HG03378 (cell line): ENCODE measurements at regions not wholly inside any gene's neighbourhood (a gene's known extent, or its start where the extent isn't known, plus 50 kb on each side); places are given as distances from the start of the nearest gene placed in this dataset.
"Not testable (repeated sequence)": the region's sequence is repeated elsewhere in the genome, so short reads cannot be mapped to it uniquely, and the experiment has no call there.

Experiments used
- ATAC-seq: cut with Tn5 transposase; IDR thresholded peaks from one replicate; pipeline ENCODE4 v1.9.1; 2021; ENCODE audit warnings: mild to moderate bottlenecking, moderate library complexity; ENCODE audit not compliant: unreplicated experiment

DNA sequence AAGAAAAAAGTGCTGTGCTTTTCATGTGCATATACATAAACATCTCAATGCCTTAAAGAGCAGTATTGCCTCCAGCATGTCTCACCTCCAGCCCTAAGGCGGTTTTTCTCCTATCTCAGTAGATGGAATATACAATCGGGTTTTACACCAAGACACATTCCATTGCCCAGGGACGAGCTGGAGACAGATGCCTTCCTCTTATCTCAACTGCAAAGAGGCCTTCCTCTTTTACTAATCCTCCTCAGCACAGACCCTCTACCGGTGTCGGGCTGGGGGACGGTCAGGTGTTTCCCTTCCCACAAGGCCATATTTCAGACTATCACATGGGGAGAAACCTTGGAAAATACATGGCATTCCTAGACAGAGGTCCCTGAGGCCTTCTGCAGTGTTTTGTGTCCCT is 385.3 kb downstream of the AMY1C start:
- not testable (repeated sequence) for ATAC-seq

DNA sequence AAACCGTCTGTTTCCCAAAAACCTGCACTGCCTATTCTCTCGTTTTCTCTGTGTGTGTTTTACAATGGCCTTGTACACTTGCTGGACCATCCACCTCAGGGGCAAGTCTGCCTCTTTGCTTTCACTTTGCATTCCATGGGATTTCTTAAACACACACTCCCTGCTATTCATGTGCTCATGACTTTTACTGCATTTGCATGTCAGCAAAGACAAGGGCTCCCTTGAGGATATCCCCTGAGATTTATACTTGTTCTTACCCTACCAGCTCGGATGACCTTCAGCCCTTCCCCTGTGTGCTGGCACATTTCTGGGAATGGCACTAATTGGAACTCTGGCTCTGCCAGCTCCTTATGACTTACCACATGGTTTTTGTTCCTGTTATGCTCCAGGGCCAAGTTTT is 386.9 kb downstream of the AMY1C start:
- no peak for ATAC-seq

DNA sequence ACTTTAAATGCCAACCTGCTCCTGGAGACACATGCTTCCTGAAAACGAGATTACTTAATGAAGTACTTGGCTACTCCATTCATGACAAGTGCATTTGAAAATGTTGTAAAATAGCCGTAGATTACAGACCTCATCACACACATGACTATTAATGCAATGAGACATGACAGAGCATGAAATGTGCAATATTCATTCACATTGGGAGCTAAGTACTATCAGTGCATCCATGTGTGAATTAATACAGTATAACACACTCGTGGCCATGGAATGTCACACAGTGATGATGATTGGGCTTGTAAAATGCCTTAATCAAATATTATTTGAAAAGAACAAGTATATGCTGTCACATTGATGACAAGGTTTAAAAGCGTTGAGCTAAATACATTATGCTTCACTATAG is 407.0 kb downstream of the AMY1C start:
- ATAC-seq = no peak

DNA sequence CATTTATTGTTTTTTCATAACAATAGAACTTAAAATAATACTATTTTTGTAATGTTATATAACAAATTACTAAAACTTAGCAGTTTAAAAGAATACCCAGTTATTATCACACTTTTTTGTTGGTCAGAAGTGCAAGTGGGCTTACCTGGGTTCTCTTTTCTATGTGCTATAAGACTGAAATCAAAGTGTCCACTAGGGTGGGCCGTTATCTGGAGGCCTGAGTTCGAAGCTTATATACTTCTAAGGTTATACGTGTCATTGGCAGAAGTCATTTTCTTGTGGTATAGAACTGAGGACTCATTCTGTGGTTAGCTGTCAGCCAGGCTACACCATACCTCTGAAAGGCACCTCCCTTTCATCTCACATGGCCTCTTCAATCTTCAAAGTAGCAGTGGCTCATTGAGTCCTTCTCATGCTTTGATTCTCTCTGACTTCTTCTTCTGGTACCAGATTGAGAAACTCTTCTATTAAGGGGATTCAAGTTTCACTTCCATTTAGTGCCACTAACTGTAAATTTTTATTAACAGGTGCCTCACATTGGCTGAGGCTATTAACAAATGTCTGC is 414.3 kb downstream of the AMY1C start:
- ATAC-seq = no peak

DNA sequence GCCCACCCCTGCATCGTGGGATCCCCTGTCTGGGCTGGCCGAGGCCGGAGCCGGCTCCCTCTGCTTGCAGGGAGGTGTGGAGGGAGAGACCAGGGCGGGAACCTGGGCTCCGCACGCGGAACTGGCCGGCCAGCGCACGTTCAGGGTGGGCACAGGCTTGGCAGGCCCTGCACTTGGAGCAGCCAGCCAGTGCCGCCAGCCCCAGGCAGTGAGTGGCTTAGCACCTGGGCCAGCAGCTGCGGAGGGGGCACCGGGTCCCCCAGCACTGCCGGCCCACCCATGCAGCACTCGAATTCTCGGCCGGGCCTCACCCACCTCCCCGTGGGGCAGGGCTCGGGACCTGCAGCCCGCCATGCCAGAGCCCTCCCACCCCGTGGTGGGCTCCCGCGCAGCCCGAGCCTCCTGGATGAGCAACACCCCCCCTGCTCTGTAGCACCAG is 422.6 kb downstream of the AMY1C start:
- no peak for ATAC-seq

DNA sequence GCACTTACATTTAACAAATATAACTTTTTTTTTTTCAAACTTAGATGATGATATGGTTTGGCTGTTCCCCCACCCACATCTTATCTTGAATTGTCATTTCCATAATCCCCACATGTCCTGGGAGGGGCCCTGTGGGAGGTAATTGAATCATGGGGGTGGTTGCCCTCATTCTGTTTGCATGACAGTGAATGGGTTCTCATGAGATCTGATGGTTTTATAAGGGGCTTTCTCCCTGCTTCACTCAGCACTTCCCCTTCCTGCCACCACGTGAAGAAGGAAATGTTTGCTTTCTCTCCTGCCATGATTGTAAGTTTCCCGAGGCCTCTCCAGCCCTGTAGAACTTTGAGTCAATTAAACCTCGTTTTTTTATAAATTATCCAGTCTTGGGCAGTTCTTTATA is 432.6 kb downstream of the AMY1C start:
- no peak for ATAC-seq

DNA sequence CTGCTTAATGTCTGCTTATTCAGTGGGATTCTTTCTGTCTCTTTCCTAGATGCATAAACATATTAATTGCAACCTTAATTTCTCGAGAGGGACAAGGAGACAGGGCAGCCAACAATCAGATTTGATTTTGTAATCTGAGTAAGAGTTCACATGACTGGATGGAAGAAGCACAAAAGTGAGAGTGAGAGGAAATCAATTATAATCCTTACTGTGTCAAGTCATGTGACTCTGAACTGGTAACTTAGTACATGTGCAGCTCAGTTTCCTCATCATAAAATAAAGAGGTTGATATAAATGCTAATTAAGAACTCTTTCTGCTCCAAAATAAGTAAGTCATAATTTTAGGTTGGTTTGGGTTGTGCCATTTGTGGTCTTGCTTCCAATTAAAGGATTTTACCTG is 439.5 kb downstream of the AMY1C start:
- no peak for ATAC-seq

DNA sequence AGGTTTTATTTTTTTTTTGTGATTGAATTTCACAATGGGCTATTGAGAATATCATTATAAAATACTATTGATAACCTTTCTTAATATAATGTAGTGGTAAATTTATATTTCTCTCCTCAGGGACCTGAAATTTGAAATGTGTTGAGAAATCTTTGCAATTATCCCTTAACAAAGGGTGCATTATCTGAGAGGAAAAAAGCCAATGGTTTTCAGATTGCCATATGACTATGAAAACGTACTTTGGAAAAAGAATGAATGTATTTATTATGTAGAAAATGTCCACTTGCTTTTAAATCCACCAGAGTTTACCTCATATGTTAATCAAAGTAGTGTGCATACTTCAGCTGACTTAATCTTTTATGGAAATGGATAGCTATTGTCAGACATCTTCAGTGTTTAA is 441.1 kb downstream of the AMY1C start:
- no peak for ATAC-seq

DNA sequence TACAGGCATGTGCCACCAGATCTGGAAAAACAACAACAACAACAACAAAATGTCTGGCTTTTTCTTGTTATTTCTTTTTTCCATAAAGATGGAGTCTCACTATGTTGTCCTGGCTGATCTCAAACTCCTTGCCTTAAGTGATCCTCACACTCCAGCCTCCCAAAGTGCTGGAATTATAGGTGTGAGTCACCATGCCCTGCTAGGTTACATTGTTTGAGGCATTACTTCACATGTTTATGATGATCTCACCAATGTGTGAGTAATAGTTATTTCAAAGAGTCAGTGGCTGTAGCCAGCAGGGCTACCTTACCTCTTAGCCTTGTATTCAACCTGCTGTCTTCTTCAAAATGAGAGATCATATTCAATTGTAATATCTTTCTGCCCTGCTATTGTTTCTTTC is 445.7 kb downstream of the AMY1C start:
- ATAC-seq = no peak

DNA sequence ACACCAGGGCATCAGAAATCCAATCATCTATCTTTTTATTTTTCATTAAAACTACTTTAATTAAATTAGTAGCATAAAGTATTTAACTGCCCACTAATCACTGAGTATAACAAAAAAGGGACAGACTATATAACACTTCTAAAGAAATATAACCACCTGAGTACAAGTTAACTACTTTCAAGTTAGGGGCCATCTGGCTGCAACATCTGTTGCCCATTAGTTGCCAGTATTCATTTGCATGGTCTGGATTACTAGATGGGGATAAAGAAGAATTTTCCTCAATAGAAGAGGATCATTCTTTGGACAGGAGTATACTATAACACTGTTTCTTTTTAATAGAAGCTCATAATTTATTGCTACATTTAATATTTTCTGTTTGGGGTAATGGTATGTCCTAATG is 446.4 kb downstream of the AMY1C start:
- ATAC-seq = no peak

DNA sequence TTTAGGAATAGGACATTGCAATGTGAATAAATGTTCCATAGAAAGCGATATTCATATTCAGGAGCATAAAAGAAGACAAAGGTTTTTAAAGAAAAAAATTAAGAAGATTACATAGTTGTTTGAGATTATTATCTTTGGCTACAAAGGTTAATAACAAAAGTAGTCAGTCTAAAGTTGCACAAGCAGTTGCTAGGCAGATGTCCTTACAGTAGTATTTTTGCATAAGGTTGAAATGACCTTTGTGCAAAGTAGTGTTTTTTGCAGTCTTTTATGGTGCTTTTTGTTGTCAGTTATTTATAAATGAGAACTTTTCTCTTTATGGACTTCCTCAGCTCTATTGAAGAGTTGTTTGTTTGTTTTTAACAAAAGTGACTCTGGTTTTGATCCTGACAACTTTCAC is 447.8 kb downstream of the AMY1C start:
- no peak for ATAC-seq

DNA sequence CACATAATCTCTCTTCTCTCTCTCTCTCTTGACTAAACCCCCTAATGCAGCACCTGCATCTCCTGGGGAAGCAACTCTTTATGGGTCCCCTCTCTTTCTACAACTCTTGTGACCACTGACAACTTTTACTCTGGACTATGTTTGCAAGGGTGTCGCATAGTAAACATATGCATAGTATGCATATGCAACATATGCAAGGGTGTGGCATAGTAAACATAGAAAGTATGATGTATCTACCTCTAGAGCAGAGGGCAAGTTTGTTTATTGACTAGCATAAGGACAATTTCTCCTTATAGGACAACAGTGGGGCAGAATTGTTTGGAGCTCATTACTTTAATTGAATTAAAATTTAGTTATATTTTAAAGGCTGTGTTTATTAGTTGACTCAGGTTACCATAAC is 462.5 kb downstream of the AMY1C start:
- ATAC-seq = no peak

DNA sequence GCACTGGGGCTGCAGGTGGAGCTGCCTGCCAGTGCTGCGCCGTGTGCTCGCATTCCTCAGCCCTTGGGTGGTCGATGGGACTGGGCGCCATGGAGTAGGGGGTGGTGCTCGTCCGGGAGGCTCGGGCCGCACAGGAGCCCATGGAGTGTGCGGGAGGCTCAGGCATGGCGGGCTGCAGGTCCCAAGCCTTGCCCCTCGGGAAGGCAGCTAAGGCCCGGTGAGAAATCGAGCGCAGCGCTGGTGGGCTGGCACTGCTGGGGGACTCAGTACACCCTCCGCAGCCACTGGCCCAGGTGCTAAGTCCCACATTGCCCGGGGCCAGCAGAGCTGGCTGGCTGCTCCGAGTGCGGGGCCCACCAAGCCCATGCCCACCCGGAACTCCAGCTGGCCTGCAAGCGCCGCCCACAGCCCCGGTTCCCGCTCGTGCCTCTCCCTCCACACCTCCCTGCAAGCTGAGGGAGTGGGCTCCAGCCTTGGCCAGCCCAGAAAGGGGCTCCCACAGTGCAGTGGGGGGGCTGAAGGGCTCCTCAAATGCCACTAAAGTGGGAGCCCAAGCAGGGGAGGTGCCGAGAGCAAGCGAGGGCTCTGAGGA is 467.8 kb downstream of the AMY1C start:
- not testable (repeated sequence) for ATAC-seq

DNA sequence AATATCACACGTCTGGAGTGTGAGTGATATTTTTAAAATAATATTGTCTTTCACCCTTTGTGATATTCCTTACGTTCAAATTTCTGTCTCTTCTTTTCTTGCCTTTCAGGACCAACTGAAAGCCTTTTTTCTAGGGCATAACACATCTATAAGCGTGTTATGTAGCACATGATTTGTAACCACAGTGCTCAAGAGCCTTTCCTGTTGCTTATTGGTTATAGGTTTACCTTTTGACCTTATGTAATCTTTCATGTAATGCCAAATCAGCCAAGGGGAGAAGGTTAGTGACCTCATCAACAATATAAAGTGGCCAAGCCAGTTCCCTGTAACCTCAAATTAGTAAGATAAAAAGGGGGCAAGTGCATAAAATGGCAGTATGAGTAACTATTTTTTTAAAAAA is 480.2 kb downstream of the AMY1C start:
- no peak for ATAC-seq

DNA sequence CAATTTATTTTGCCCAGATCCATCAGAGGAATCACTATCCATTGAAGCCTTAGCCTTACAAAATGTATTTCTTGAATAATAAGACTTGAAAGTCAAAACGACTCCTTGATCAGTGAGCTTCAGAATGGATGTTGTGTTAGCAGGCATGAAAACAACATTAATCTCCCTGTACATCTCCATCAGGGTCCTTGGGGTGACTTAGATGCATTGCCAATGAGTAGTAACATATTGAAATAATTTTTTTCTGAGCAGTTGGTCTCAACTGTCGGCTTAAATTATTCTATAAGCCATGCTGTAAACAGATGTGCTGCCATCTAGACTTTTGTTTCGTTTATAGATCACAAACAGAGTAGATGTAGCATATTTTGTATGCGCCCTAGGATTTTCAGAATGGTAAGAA is 482.0 kb downstream of the AMY1C start:
- no peak for ATAC-seq

DNA sequence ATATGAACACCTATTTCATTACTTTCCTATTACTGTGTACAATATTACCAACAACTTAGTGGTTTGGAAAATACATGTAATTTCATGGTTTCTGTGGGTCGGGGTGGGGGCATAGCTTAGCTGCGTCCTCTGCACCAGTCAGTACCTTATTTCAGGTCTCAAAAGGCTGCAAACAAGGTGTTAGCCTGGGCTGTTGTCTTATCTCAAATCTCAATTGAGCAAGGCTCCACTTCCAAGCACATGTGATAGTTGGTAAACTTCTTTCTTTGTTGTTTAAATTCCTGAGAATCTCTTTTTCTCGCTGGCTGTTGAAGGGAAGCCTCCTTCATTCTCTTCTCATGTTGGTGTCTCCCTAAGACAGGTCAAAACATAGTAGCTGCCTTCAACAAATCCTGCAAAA is 485.4 kb downstream of the AMY1C start:
- ATAC-seq = no peak

DNA sequence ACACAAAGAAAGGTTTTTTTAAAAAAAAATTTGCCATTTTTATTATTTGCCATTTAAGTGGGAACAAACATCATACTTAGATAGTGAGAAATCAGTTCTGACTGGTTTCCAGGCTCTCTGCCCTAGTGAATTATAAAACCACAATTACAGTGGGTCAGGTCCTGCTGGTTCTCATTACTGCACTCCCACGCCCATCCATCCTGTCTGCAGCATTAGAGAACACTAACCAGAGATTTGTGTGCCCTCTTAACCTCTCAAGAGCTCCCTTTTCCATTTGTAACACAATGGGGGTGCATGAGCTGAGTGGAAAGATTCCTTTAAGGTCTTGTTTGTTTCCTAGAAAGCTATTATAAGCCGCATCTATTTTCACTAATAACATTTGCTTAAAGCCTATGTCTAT is 489.3 kb downstream of the AMY1C start:
- ATAC-seq = no peak

DNA sequence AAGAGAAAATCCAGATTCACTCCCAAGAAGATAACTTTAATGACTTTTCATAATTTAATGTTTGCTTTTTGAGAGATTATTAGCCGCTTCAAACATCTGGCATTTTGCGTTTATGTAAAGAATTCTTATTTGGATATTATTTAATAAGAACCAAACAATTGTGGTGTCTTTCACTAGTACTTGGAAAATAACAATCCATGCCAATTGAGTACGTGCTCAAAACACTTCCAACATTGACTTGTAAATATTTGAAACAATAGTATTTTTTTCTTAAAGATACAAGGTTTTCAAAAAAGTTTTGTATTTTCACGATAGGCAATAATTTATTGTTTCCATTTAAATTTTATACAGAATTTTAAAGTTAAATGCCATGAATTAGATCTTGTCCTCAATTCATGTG is 498.7 kb downstream of the AMY1C start:
- ATAC-seq = no peak

DNA sequence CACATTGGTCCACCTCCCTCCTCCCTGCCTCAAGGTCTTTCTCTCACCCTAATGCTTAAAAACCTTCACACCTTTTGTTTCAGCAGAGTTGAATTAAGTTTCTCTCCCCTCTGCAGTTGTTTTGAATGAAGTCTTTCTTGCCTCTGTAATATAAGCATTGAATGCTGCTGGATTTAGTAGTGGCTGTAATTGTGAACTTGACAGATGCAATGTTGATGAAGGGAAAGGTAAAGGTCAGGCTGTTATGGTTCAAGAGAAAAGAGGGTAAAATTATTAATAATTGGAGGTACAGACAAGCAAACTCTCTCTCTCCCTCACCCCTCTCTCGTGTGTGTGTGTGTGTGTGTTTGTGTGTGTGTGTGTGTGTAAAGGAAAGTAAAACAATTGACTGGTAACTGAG is 509.8 kb downstream of the AMY1C start:
- no peak for ATAC-seq

DNA sequence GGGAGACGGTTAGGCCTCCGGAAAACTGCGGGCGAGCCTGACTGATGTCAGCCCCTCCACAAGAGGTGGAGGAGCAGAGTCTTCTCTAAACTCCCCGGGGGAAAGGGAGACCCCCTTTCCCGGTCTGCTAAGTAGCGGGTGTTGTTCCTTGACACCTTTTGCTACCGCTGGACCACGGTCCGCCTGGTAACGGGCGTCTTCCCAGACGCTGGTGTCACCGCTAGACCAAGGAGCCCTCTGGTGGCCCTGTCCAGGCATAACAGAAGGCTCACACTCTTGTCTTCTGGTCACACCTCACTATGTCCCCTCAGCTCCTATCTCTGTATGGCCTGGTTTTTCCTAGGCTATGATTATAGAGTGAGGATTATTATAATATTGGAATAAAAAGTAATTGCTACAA is 513.4 kb downstream of the AMY1C start:
- not testable (repeated sequence) for ATAC-seq

DNA sequence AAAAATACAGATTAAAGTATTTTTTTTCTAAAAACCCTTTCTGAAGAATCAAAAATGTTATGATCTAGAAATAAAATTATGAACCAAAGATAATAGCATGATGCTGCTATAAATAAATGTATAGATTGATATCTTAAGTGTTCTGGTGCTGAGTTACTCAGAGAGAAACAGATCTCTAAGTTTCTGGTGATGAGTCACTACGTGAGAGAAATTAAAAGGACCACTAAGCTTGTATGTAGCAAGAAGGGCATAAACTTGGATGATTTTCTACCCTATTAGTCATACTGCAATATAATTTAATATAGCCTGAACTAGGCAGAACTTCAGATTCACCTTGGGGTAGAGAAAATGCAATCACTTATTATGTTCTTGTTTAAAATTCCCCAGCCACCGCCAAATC is 514.8 kb downstream of the AMY1C start:
- no peak for ATAC-seq

DNA sequence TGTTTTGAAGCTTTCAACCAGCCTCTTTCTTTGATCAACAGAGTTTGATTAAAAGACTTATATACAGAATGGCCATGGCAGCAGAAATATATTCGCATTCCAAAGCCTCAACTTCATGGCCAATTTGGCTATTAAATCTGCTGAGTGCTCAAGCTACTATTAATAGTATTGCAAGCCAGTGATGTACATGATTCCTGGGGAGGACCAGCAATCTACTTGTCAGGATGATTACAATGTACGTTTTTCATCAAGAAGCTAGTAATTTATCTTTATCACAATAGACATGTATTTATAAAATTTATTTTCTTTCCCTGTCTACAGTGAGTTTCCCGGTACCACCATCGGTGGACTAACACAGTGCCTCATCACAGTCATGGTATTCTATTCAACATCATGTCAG is 515.5 kb downstream of the AMY1C start:
- ATAC-seq = no peak

DNA sequence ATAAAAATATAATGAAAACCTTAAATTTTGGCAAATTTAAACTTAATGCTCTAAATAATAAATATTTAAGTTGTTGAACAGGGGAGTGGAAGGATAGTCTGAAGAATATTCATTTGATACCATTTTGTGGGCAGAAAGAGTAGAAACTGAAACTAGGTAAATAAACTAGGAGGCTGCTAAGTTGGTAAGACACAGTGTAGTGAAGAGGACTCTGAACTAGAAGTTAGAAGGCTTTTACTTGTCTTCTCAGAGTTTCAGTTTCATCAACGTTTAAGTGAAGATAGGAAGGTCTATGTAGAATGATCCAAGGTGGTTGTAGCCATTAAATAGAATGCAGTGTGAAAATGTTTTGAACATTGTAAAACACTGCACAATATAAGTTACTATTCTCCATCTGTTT is 516.9 kb downstream of the AMY1C start:
- ATAC-seq = peak; percentile 54
